H9 (cell line): ENCODE measurements at regions not wholly inside any gene's neighbourhood (a gene's known extent, or its start where the extent isn't known, plus 50 kb on each side); places are given as distances from the start of the nearest gene placed in this dataset.

Experiments used
- DNase-seq: peaks from one replicate; pipeline ENCODE4 v3.0.0-alpha.2; 2017
- H2AFZ ChIP-seq: one replicate; pipeline ENCODE4 v1.6.1; 2013; ENCODE audit warnings: mild to moderate bottlenecking, low read length, control low read depth, moderate library complexity
- H2AK5ac ChIP-seq: 2 replicates; pipeline ENCODE4 v1.6.1; 2013; ENCODE audit warnings: low read length, control low read depth, mixed read lengths; ENCODE audit not compliant: insufficient read length
- H2BK120ac ChIP-seq: one replicate; pipeline ENCODE4 v1.6.1; 2013; ENCODE audit warnings: low read depth, mild to moderate bottlenecking, low read length, control low read depth, inconsistent platforms; ENCODE audit not compliant: poor library complexity, severe bottlenecking
- H2BK12ac ChIP-seq: 2 replicates; pipeline ENCODE4 v1.6.1; 2013; ENCODE audit warnings: low read length, control low read depth, mixed read lengths, low read depth; ENCODE audit not compliant: insufficient read length
- H2BK15ac ChIP-seq: 2 replicates; pipeline ENCODE4 v1.6.1; 2013; ENCODE audit warnings: low read depth, low read length, control low read depth
- H2BK20ac ChIP-seq: one replicate; pipeline ENCODE4 v1.6.1; 2013; ENCODE audit warnings: low read depth, mild to moderate bottlenecking, low read length, control low read depth, inconsistent platforms; ENCODE audit not compliant: poor library complexity, severe bottlenecking
- H2BK5ac ChIP-seq: 2 replicates; pipeline ENCODE4 v1.6.1; 2013; ENCODE audit warnings: low read length, control low read depth, mixed read lengths; ENCODE audit not compliant: insufficient read length
- H3K14ac ChIP-seq: 2 replicates; pipeline ENCODE4 v1.6.1; 2013; ENCODE audit warnings: low read length, control low read depth; ENCODE audit not compliant: insufficient read depth
- H3K18ac ChIP-seq: 2 replicates; pipeline ENCODE4 v1.6.1; 2013; ENCODE audit warnings: low read depth, mild to moderate bottlenecking, mixed read lengths, low read length, control low read depth; ENCODE audit not compliant: insufficient read length
- H3K23ac ChIP-seq: 2 replicates; pipeline ENCODE4 v1.6.1; 2013; ENCODE audit warnings: low read length, control low read depth, mixed read lengths, low read depth; ENCODE audit not compliant: insufficient read length
- H3K23me2 ChIP-seq: 2 replicates; pipeline ENCODE4 v1.6.1; 2013; ENCODE audit warnings: low read depth, mild to moderate bottlenecking, mixed read lengths, low read length, control low read depth; ENCODE audit not compliant: insufficient read length, poor library complexity, severe bottlenecking
- H3K27ac ChIP-seq: 2 replicates; pipeline ENCODE4 v1.5.1; 2013; ENCODE audit warnings: low read length, control low read depth, mixed read lengths, low read depth; ENCODE audit not compliant: insufficient read length
- H3K27me3 ChIP-seq: 2 replicates; pipeline ENCODE4 v1.6.1; 2013; ENCODE audit warnings: low read length, control low read depth, inconsistent platforms; ENCODE audit not compliant: insufficient read depth
- H3K4ac ChIP-seq: 2 replicates; pipeline ENCODE4 v1.6.1; 2013; ENCODE audit warnings: low read depth, mild to moderate bottlenecking, control low read depth, inconsistent platforms, low read length, moderate library complexity
- H3K4me1 ChIP-seq: 2 replicates; pipeline ENCODE4 v1.6.1; 2013; ENCODE audit warnings: low read length, control low read depth, inconsistent platforms; ENCODE audit not compliant: insufficient read depth
- H3K4me2 ChIP-seq: 2 replicates; pipeline ENCODE4 v1.6.1; 2013; ENCODE audit warnings: low read length, control low read depth, mixed read lengths; ENCODE audit not compliant: insufficient read length, insufficient read depth
- H3K56ac ChIP-seq: 2 replicates; pipeline ENCODE4 v1.6.1; 2013; ENCODE audit warnings: low read depth, mild to moderate bottlenecking, mixed read lengths, low read length, control low read depth; ENCODE audit not compliant: insufficient read length
- H3K79me1 ChIP-seq: 2 replicates; pipeline ENCODE4 v1.6.1; 2013; ENCODE audit warnings: low read depth, mild to moderate bottlenecking, moderate library complexity, low read length, control low read depth, inconsistent platforms; ENCODE audit not compliant: insufficient read depth, poor library complexity, severe bottlenecking
- H3K79me2 ChIP-seq: 2 replicates; pipeline ENCODE4 v1.6.1; 2013; ENCODE audit warnings: low read length, control low read depth, inconsistent platforms; ENCODE audit not compliant: insufficient read depth
- H3K9ac ChIP-seq: 2 replicates; pipeline ENCODE4 v1.6.1; 2013; ENCODE audit warnings: low read length, control low read depth, mixed read lengths; ENCODE audit not compliant: insufficient read length; ENCODE audit errors: extremely low read depth
- H3K9me3 ChIP-seq: one replicate; pipeline ENCODE4 v1.6.1; 2013; ENCODE audit warnings: low read depth, low read length, inconsistent platforms; ENCODE audit not compliant: control insufficient read depth
- H3T11ph ChIP-seq: one replicate; pipeline ENCODE4 v1.6.1; 2013; ENCODE audit warnings: mild to moderate bottlenecking, low read length, control low read depth, inconsistent platforms
- H4K20me1 ChIP-seq: one replicate; pipeline ENCODE4 v1.6.1; 2013; ENCODE audit not compliant: control insufficient read depth, insufficient read length, insufficient read depth
- H4K5ac ChIP-seq: 2 replicates; pipeline ENCODE4 v1.6.1; 2013; ENCODE audit warnings: low read depth, mild to moderate bottlenecking, mixed read lengths, low read length, control low read depth; ENCODE audit not compliant: insufficient read length
- H4K8ac ChIP-seq: replicated peaks from 2 replicates; pipeline ENCODE4 v1.6.1; 2013; ENCODE audit warnings: low read length, control low read depth, mixed read lengths, low read depth; ENCODE audit not compliant: insufficient read length
- H4K91ac ChIP-seq: 2 replicates; pipeline ENCODE4 v1.6.1; 2013; ENCODE audit warnings: low read depth, mild to moderate bottlenecking, moderate library complexity, mixed read lengths, low read length, control low read depth; ENCODE audit not compliant: insufficient read length
- H3K27ac Mint-ChIP-seq, 3 experiments: 2 replicates in 2 of 3; 3 replicates in 1 of 3; pipeline ENCODE4 v1.8.0; 2020 to 2021; ENCODE audit warnings: mixed read lengths in 3 of 3, mild to moderate bottlenecking in 1 of 3, moderate library complexity in 1 of 3
- H3K27me3 Mint-ChIP-seq: 2 replicates; pipeline ENCODE4 v1.8.0; 2021; ENCODE audit warnings: low read depth, mild to moderate bottlenecking, moderate library complexity, mixed read lengths
- H3K36me3 Mint-ChIP-seq, 3 experiments: 2 replicates in 2 of 3; 3 replicates in 1 of 3; pipeline ENCODE4 v1.8.0; 2020 to 2021; ENCODE audit warnings: low read depth in 3 of 3, mixed read lengths in 3 of 3; ENCODE audit not compliant: insufficient read depth in 1 of 3
- H3K4me1 Mint-ChIP-seq, 2 experiments: 2 replicates each; pipeline ENCODE4 v1.8.0; 2020; ENCODE audit warnings: mixed read lengths in 2 of 2
- H3K4me3 Mint-ChIP-seq, 2 experiments: 2 replicates in 1 of 2; 3 replicates in 1 of 2; pipeline ENCODE4 v1.8.0; 2020 to 2021; ENCODE audit warnings: mild to moderate bottlenecking in 2 of 2, mixed read lengths in 2 of 2, moderate library complexity in 1 of 2
- H3K9me3 Mint-ChIP-seq, 2 experiments: 2 replicates in 1 of 2; 3 replicates in 1 of 2; pipeline ENCODE4 v1.8.0; 2020; ENCODE audit warnings: mild to moderate bottlenecking in 2 of 2, mixed read lengths in 2 of 2, moderate library complexity in 1 of 2
- CTCF ChIP-seq: fragments of 200-600 bp; sonication (generic); conservative IDR thresholded peaks from 3 replicates; pipeline ENCODE4 v1.8.0; 2021; ENCODE audit warnings: antibody characterized with exemption, mild to moderate bottlenecking
- WGBS: extraction: QIAGEN DNeasy Blood & Tissue Kit; methylation state at CpG from one replicate; pipeline ENCODE4 v1.1.7; 2013; ENCODE audit warnings: missing lambda C conversion rate, low lambda C conversion rate, mixed read lengths; ENCODE audit not compliant: insufficient read length; ENCODE audit errors: extremely low coverage; 5-methylcytosine and 5-hydroxymethylcytosine counted together

- H2AFZ ChIP-seq: no peak overlapping the region
- no peak for TF ChIP-seq CTCF
Observed at GRCh38 chr10:44619975-44620374, 235.1 kb upstream of the CXCL12 start.

More at GRCh38 chr10:44619975-44620374, 235.1 kb upstream of the CXCL12 start:
- H3T11ph ChIP-seq: no peak overlapping the region
- H2BK5ac ChIP-seq: no peak overlapping the region
- H3K18ac ChIP-seq: no peak overlapping the region
- H4K8ac ChIP-seq: no peak overlapping the region
- no peak overlapping the region for H3K4me2 ChIP-seq
- no peak overlapping the region for H3K56ac ChIP-seq
- H2AK5ac ChIP-seq: no peak overlapping the region
- H2BK15ac ChIP-seq: no peak overlapping the region
- DNase-seq: no peak
- no peak overlapping the region for H4K5ac ChIP-seq
- no peak overlapping the region for H3K14ac ChIP-seq
- H4K20me1 ChIP-seq: no peaks in the 10 kb centered on the region
- H2BK12ac ChIP-seq: no peak overlapping the region
- no peak overlapping the region; a peak in 1 of 7 replicates for H3K27ac Mint-ChIP-seq
- H3K4me1 Mint-ChIP-seq: no peaks in the 10 kb centered on the region
- H4K91ac ChIP-seq: no peak overlapping the region
- no peaks in the 10 kb centered on the region for H3K79me1 ChIP-seq
- no CpG with 5 or more reads among the region's 3 CpGs for WGBS
- no peaks in the 10 kb centered on the region for H3K9me3 Mint-ChIP-seq
- no peak overlapping the region for H2BK20ac ChIP-seq
- no peaks in the 10 kb centered on the region for H3K79me2 ChIP-seq
- no peak overlapping the region for H3K27ac ChIP-seq
- peaks cover 2% of the 10 kb centered on the region; the same call in 1 of the 2 replicates for H3K27me3 Mint-ChIP-seq
- H3K4ac ChIP-seq: no peak overlapping the region
- no peak overlapping the region for H2BK120ac ChIP-seq
- no peaks in the 10 kb centered on the region for H3K9me3 ChIP-seq
- no peaks in the 10 kb centered on the region for H3K4me1 ChIP-seq
- H3K36me3 Mint-ChIP-seq: no peaks in the 10 kb centered on the region
- H3K27me3 ChIP-seq: no peaks in the 10 kb centered on the region
- no peaks in the 10 kb centered on the region for H3K23me2 ChIP-seq
- H3K4me3 Mint-ChIP-seq: no peak overlapping the region
- H3K23ac ChIP-seq: no peak overlapping the region
- no peak overlapping the region for H3K9ac ChIP-seq
